GM23338 (cell line): ENCODE measurements at regions not wholly inside any gene's neighbourhood (a gene's known extent, or its start where the extent isn't known, plus 50 kb on each side); places are given as distances from the start of the nearest gene placed in this dataset. TPM values are rescaled to one million over a fixed set of nuclear protein-coding genes. Genes with fewer than 3 reads are reported as not detected.
A peak's percentile ranks its signal among the peaks of the same experiment; 100 is the strongest.
"Not testable (repeated sequence)": the region's sequence is repeated elsewhere in the genome, so short reads cannot be mapped to it uniquely, and the experiment has no call there.

Source experiments
- ATAC-seq: fragments of 200-7000 bp; cut with Tn5 transposase; 3 replicates; pipeline ENCODE4 v1.9.1; 2020
- DNase-seq: peaks from one replicate; pipeline ENCODE4 v3.0.0-alpha.2; 2015; ENCODE audit warnings: low spot score
- H2AFZ ChIP-seq: fragments of 200-600 bp; sonication (generic); 2 replicates; pipeline ENCODE4 v1.8.0; 2016; ENCODE audit warnings: antibody characterized with exemption, mild to moderate bottlenecking, moderate library complexity
- H3F3A ChIP-seq: fragments of 200-600 bp; sonication (generic); replicated peaks from 2 replicates; pipeline ENCODE4 v1.8.0; 2017; ENCODE audit warnings: antibody characterized with exemption, mixed run types, low read depth
- H3K27ac ChIP-seq: fragments of 200-600 bp; sonication (generic); 2 replicates; pipeline ENCODE4 v1.6.1; 2016; ENCODE audit warnings: low read depth
- H3K27me3 ChIP-seq: fragments of 200-600 bp; sonication (generic); 2 replicates; pipeline ENCODE4 v1.8.0; 2016; ENCODE audit warnings: mild to moderate bottlenecking, mixed run types, moderate library complexity; ENCODE audit not compliant: insufficient read depth
- H3K36me3 ChIP-seq: fragments of 200-600 bp; sonication (generic); 2 replicates; pipeline ENCODE4 v1.8.0; 2016; ENCODE audit warnings: mild to moderate bottlenecking; ENCODE audit not compliant: insufficient read depth
- H3K4me1 ChIP-seq: fragments of 200-600 bp; sonication (generic); 2 replicates; pipeline ENCODE4 v1.8.0; 2016; ENCODE audit warnings: mild to moderate bottlenecking, moderate library complexity; ENCODE audit not compliant: insufficient read depth
- H3K4me2 ChIP-seq: fragments of 200-600 bp; sonication (generic); 2 replicates; pipeline ENCODE4 v1.7.1; 2017; ENCODE audit warnings: mixed run types
- H3K4me3 ChIP-seq: fragments of 200-600 bp; sonication (generic); 2 replicates; pipeline ENCODE4 v1.6.1; 2016; ENCODE audit warnings: mixed run types
- H3K79me2 ChIP-seq: fragments of 200-600 bp; sonication (generic); replicated peaks from 2 replicates; pipeline ENCODE4 v1.8.0; 2017; ENCODE audit warnings: mild to moderate bottlenecking; ENCODE audit not compliant: insufficient read depth
- H3K9me2 ChIP-seq: fragments of 200-600 bp; sonication (generic); 2 replicates; pipeline ENCODE4 v1.8.0; 2017; ENCODE audit not compliant: insufficient read depth
- H4K20me1 ChIP-seq: fragments of 200-600 bp; sonication (generic); replicated peaks from 2 replicates; pipeline ENCODE4 v1.8.0; 2017; ENCODE audit warnings: mild to moderate bottlenecking; ENCODE audit not compliant: insufficient read depth
- H3K27ac Mint-ChIP-seq: 2 replicates; pipeline ENCODE4 v1.8.0; 2020; ENCODE audit warnings: inconsistent platforms, mild to moderate bottlenecking, moderate library complexity, mixed read lengths
- H3K27me3 Mint-ChIP-seq: 3 replicates; pipeline ENCODE4 v1.8.0; 2022; ENCODE audit warnings: low read depth, mild to moderate bottlenecking, moderate library complexity, mixed read lengths, inconsistent platforms; ENCODE audit not compliant: insufficient read depth, poor library complexity
- H3K36me3 Mint-ChIP-seq: 3 replicates; pipeline ENCODE4 v1.8.0; 2021; ENCODE audit warnings: low read depth, mild to moderate bottlenecking, inconsistent platforms, moderate library complexity, mixed read lengths
- H3K4me1 Mint-ChIP-seq: 3 replicates; pipeline ENCODE4 v1.8.0; 2020; ENCODE audit warnings: mild to moderate bottlenecking, inconsistent platforms, mixed read lengths
- H3K4me3 Mint-ChIP-seq: 3 replicates; pipeline ENCODE4 v1.8.0; 2021; ENCODE audit warnings: moderate library complexity, mild to moderate bottlenecking, inconsistent platforms, mixed read lengths
- H3K9me3 Mint-ChIP-seq: 3 replicates; pipeline ENCODE4 v1.8.0; 2020; ENCODE audit warnings: moderate library complexity, mild to moderate bottlenecking, inconsistent platforms, mixed read lengths
- small RNA-seq: library from RNA; depleted of rRNA; stranded (forward); fragments of <200 nt; gene quantifications from one replicate; pipeline ENCODE3, GENCODE V24; 2014; ENCODE audit warnings: low replicate concordance

DNA sequence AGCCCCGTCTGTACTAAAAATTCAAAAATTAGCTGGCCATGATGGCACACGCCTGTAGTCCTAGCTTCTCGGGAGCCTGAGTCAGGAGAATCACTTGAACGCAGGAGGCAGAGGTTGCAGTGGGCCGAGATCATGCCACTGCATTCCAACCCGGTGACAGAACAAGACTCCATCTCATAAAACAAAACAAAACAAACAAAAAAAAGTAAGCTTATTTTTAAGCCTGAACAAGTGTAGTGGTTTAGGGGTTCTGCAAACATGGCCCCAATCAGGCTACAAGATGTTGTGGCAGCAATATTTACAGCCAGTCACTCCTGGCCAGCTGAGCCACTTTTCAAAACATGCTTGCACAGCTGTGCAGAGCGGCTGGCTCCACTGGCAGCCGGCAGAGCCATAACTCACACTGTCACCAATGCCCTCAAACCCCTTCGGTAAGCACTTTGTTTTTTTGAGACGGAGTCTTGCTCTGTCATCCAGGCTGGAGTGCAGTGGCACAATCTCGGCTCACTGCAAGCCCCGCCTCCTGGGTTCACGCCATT, 56.2 kb upstream of the CLEC6A start:
- H3K9me3 Mint-ChIP-seq, H3K36me3 ChIP-seq, DNase-seq, H3K4me3 ChIP-seq, H3K9me2 ChIP-seq, H3K4me1 ChIP-seq, H4K20me1 ChIP-seq, H2AFZ ChIP-seq, H3K27me3 ChIP-seq, ATAC-seq, H3K27ac ChIP-seq, H3K36me3 Mint-ChIP-seq, H3K79me2 ChIP-seq, H3F3A ChIP-seq, H3K4me3 Mint-ChIP-seq: not testable (repeated sequence)
- H3K4me2 ChIP-seq, result peak overlapping the region; percentile 55
- H3K27ac Mint-ChIP-seq, result peak overlapping the region; percentile 52; the same call in 1 of the 2 replicates
- H3K4me1 Mint-ChIP-seq, result peaks cover 24% of the 10 kb centered on the region
- H3K27me3 Mint-ChIP-seq, result peaks cover 18% of the 10 kb centered on the region

DNA sequence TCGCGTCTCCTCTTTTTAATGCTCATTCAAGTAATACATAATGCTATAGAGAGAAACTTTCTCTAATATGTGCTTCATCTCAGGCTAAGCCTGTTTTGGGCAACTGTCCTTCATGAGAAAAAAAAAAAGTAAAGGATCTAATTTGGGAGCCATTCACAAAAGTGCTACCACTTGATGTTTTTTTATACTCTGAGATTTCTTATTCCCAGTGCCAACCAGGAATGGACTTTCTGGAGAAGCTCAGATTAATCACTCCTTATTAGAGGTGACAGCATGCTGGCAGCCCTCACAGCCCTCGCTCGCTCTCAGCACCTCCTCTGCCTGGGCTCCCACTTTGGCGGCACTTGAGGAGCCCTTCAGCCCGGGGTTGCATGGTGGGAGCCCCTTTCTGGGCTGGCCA, 51.9 kb upstream of the CLEC6A start:
- H3K36me3 ChIP-seq, H3K4me2 ChIP-seq, H4K20me1 ChIP-seq, H3K9me2 ChIP-seq, DNase-seq, H3K36me3 Mint-ChIP-seq, H2AFZ ChIP-seq, H3K4me1 ChIP-seq, H3F3A ChIP-seq, H3K27ac Mint-ChIP-seq, H3K27me3 Mint-ChIP-seq, H3K4me3 Mint-ChIP-seq, H3K27me3 ChIP-seq, H3K4me3 ChIP-seq, H3K9me3 Mint-ChIP-seq, ATAC-seq, H3K79me2 ChIP-seq, H3K27ac ChIP-seq: not testable (repeated sequence)
- H3K4me1 Mint-ChIP-seq, result peaks cover 16% of the 10 kb centered on the region

DNA sequence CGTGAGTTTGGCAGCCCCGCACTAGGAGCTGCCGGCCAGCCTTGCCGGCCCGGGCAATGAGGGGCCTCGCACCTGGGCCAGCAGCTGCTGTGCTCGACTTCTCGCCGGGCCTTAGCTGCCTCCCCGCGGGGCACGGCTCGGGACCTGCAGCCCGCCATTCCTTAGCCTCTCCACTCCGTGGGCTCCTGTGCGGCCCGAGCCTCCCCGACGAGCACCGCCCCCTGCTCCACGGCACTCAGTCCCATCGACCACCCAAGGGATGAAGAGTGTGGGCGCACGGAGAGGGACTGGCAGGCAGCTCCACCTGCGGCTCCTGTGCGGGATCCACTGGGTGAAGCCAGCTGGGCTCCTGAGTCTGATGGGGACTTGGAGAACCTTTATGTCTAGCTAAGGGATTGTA, 51.4 kb upstream of the CLEC6A start:
- not testable (repeated sequence) for DNase-seq, H3K9me3 Mint-ChIP-seq, H3K27me3 Mint-ChIP-seq, H3K27ac Mint-ChIP-seq, H3K4me3 Mint-ChIP-seq, H2AFZ ChIP-seq, H3K4me3 ChIP-seq, ATAC-seq, H3K4me1 ChIP-seq, H3K27me3 ChIP-seq, H3K79me2 ChIP-seq, H3K4me2 ChIP-seq, H3K36me3 Mint-ChIP-seq, H3F3A ChIP-seq, H3K36me3 ChIP-seq, H4K20me1 ChIP-seq, H3K27ac ChIP-seq, H3K9me2 ChIP-seq
- H3K4me1 Mint-ChIP-seq, result peaks cover 11% of the 10 kb centered on the region

Small RNA genes lying in the stretch of these regions (small RNA-seq; reads per million reads assigned to genes)
- not detected for gene AC092745.3
